ENCODE measurements at regions not wholly inside any gene's neighbourhood (a gene's known extent, or its start where the extent isn't known, plus 50 kb on each side); places are given as distances from the start of the nearest gene placed in this dataset.
"Not testable (repeated sequence)": the region's sequence is repeated elsewhere in the genome, so short reads cannot be mapped to it uniquely, and the experiment has no call there.

- DNase-seq, result no peak
These were observed 78.7 kb upstream of the LAPTM4A start for GRCh38 chr2:20130160-20130560.

DNA sequence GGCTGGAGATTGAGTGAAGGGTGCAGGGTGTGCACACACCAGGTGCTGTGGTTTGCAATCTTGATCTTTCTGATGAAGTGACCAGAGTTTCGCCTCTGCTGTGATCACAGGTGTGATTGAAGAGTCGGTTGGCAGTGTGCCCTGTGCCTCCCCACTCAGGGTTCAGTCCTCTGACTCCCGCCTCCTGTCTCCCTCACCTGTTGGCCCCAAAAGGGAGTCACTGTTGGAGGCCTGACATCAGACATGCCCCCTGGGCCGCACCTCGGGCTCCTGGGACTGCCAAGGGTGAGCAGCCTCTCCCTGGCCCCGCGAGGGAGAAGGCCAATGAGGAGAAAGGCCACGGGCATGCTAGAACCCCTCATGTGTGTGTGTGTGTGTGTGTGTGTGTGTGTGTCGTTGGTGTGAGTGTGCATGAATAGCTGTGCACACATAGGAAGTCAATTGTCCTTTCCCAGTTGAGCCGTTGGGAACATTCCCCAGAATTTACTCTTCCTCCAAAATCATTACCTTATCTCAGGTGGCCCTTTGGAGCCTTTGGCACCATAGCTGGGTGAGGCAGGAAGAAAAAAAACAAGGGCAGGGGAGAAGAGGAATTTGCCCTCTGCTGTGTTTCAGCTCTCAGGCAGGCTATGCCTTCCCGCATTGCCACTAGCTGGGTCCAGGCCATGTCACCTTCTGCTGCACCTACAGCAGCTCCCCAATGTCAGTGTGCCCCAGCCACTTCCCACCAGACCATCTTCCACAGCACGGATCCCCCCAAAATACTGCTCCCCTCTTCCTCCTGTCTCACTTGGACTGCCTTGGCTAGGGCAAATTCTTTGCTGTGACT, 78.1 kb upstream of the LAPTM4A start:
- DNase-seq, result peak; percentile 46 to 68 (median 62)

DNA sequence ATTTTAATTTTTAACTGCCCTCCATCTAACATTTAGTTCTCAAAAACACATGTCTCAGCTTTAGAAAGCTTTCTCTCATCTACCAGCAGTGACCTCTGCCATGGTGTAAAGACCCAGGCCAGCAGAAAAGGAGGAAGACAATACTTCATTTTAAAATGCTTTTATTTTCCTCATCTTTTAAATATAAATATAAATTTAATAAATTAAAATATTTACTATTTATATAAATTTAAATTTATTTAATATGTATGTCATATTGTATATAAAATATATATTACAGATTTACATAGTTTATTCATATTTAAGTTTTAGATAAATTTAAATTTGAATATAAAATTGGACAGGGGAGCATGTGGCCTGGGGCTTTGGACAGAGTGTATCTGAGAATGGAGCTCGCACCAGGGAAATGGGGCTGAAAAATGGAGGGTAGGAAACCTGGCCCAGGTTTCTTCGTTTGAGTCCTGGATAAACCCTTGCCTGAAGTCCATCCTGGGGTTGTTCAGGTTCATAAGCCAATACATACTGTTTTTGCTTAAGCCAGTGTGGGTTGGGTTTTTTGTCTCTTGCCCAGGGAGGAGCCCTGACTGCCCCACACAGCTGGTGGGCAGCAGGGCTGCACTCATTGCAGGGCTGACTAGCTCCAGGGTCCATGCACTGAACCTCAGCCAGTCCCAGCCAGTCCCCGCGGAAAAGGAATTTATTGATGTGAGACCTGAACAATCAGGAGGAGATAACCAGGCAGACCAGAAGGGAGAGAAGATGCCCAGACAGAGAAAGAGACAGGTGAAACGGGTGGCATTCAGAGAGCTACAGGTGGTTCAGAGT, 77.3 kb upstream of the LAPTM4A start:
- no peak for DNase-seq

- no peak for DNase-seq
These were observed 75.0 kb upstream of the LAPTM4A start for GRCh38 chr2:20126469-20126868.

DNA sequence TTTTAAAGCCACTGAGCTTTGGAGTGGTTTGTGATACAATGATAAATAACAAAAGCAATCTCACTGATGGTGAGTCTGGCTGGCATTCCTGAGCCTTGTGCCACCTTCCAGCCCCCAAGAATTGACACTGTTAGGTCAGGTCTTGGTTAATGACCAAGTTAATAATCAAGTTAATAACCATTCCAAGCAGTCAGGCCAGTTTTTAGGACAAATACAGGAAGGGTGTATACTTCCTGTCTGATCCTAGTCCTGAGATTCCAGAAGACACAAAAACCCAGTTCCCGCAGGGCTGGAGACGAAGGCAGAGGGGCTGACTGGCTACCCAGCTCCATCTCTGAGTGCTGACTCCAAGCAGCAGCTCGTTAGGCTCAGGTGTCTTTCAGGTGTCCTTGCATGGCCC, 74.6 kb upstream of the LAPTM4A start:
- DNase-seq, result no peak

DNA sequence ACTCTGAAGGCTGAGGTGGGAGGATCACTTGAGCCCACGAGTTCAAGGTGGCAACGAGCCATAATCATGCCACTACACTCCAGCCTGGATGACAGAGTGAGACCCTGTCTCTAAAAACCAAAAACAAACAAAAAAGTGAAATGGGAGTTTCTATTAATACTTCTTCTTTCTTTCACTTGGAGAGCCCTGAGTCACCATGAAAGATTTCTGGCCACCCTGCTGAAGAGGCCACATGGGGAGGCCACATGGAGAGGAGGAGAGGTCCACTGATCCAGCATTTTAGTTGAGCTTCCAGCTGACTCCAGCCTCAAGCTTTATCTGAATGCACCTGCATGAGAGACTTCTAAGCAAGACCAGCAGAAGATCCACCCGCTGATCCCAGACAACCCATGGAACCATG, 74.2 kb upstream of the LAPTM4A start:
- DNase-seq, result no peak

DNA sequence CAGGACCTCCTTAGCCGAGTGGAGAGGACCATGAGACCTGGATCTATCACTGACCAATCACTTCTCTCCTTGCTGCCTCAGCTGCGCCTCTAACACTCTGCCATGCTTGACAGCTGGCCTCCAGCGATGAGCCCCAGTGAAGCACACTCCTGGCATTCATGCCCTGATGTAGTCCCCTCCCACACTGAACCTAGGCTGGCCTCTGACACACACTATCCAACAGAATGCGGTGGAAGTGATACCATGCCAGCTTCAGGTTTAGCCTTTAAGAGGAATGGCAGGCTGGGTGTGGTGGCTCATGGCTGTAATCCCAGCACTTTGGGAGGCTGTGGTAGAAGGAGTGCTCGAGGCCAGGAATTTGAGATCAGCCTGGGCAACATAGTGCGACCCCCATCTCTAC, 73.7 kb upstream of the LAPTM4A start:
- no peak for DNase-seq

- no peak for DNase-seq
These were observed 72.6 kb upstream of the LAPTM4A start for GRCh38 chr2:20123871-20124594.

- no peak for DNase-seq
These were observed 71.4 kb upstream of the LAPTM4A start for GRCh38 chr2:20122864-20123263.

DNA sequence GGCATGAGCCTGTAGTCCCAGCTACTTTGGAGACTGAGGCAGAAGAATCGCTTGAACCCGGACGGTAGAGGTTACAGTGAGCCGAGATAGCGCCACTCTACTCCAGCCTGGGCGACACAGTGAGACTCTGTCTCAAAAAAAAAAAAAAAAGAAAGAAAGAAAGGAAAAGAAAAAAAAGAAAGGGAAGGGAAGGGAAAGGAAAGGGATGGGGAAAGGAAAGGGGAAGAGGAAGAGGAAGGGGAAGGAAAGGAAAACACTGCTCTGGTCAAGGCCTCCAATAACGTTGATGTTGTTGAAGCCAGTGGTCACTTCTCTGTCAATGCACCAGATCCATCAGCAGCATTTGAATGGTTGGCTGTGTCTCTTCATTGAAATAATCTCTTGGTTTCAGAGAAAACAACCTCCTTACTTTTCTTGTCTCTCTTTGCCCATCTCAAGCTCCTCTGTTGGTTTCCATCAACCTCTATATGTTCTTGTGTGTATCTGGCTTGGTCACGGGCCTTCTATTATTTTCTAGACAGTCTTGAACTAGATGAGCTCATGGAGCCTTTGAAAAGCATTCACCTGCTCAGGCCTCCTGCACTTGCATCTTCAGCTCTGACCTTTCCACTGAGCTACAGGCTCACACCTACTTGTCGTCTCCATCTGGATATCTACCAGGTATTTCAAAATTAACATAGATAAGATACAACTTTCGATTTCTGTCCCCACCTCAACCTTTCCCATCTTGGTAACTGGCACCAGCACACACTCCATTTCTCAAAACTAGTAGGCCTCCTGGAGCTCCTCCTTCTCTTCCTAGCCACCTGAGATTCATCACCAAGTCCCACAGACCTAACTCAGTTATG, 69.4 kb upstream of the LAPTM4A start:
- DNase-seq, result no peak

DNA sequence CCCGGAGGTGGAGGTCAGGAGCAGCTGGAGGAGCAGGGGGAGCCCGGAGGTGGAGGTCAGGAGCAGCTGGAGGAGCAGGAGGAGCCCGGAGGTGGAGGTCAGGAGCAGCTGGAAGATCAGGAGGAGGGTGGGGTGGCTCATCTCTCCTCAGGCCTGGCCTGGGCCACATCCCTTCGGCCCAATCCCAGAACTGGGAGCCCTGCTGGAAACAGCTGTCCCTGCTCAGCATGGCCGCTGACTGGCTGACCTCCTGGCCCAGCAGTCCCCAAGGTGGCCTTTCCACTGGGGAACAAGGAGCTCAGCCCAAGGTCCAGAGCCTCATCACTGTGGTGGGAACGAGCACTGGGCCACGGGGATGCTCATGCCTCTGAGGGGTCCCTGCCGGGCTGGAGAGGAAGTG, 66.6 kb upstream of the LAPTM4A start:
- DNase-seq, result no peak

DNA sequence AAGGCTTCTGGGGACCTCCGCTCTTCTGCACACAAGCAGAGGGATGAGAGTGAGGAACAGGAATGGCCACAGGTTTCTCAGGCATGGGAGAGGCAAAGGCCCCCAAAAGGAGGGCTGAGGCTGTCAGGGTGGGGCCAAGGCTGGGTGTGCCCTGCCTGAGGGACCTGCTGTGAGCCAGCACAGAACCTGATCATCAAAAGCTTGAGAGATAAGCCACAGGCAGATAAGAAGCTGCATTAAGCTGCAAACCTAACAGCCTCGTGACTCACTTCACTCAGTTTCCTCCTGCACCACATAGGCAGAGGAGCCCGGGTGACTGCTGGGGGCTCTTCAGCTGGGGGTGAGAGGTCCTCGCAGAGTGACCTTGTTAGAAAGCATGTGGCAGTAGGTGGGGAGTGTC, 64.5 kb upstream of the LAPTM4A start:
- DNase-seq, result no peak

- DNase-seq, result no peak
These were observed 63.9 kb upstream of the LAPTM4A start for GRCh38 chr2:20115374-20115773.

- no peak for DNase-seq
These were observed 62.8 kb upstream of the LAPTM4A start for GRCh38 chr2:20113986-20114938.

- no peak for DNase-seq
These were observed 61.8 kb upstream of the LAPTM4A start for GRCh38 chr2:20113004-20113796.

- not testable (repeated sequence) for DNase-seq
These were observed 60.9 kb upstream of the LAPTM4A start for GRCh38 chr2:20112361-20112760.

DNA sequence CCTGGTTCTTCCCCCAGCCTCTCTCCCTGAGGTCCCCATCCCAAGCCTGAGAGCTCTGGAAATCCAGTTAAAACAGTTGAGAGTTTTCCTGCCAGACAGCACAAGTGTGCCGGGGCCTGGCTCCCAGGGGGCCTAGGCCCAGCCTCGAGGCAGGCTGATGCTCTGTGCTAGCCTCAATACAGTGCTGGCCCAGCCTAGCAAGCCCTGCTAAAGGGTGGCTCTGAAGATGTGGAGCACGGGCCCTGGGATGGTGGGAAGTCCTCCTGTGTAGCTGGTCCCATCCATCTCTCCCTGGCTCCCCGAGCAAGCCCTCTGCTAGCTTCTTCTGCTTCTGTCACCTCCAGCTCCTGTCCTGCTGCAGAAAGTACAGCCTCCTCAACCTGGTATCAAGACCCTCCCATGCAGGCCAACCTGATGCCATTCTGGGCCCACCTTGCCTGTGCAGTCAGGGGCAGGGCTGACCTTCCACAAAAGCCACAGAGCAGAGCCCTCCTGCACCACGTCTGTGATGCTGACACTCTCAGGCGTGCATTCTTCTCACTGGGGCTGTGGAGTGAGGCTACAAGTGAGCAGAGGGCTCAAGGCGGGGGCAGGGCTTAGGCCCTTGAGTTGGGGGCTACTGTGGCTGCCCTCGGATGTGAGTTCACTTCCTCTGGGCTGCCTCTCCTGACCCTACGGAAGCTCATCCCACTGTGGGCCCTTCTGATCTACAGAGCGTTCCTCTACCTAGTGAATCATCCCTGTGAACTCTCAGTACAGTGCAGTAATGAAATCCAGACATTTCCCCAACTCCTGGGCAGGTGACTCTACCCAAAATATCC, 60.1 kb upstream of the LAPTM4A start:
- DNase-seq, result no peak

GRCh38 chr2:20110876-20111275, 59.4 kb upstream of the LAPTM4A start:
- DNase-seq, result peak in 2 of 3 experiments; percentile 42 to 74

DNA sequence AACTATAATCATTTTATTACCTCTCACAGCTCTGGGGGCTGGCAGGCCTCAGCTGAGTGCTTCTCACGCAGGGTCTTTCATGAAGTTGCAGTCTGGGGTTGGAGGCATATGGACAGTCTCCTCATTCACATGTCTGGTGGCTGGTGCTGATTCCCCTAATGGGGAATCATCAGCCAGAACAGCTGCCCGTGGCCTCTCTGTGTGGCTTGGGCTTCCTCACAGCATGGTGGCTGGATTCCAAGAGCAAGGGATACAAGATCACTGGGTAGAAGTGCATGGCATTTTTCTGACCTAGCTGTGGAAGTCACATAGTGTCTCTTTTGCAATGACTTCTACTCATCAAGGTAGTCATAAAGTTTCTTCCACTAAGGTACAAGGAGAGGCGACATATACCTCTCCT, 59.0 kb upstream of the LAPTM4A start:
- no peak for DNase-seq
